PC-3 (cell line): ENCODE measurements at regions not wholly inside any gene's neighbourhood (a gene's known extent, or its start where the extent isn't known, plus 50 kb on each side); places are given as distances from the start of the nearest gene placed in this dataset.

Experiments
- EZH2 ChIP-seq: fragments of 300-600 bp; sonication (generic); IDR thresholded peaks from one replicate; pipeline ENCODE4 v1.6.1; 2017; ENCODE audit warnings: antibody characterized with exemption, mild to moderate bottlenecking, low read length; ENCODE audit not compliant: unreplicated experiment
- EZH2phosphoT487 ChIP-seq: fragments of 300-600 bp; sonication (generic); IDR thresholded peaks from 2 replicates; pipeline ENCODE4 v1.6.1; 2018; ENCODE audit warnings: mild to moderate bottlenecking, antibody characterized with exemption, low read length, borderline replicate concordance
- TF ChIP-seq, protein P1 (sequence below): fragments of 300-600 bp; sonication (generic); conservative IDR thresholded peaks from 2 replicates; pipeline ENCODE4 v1.5.1; 2017; ENCODE audit warnings: antibody characterized with exemption, low read depth, mild to moderate bottlenecking, low read length

DNA sequence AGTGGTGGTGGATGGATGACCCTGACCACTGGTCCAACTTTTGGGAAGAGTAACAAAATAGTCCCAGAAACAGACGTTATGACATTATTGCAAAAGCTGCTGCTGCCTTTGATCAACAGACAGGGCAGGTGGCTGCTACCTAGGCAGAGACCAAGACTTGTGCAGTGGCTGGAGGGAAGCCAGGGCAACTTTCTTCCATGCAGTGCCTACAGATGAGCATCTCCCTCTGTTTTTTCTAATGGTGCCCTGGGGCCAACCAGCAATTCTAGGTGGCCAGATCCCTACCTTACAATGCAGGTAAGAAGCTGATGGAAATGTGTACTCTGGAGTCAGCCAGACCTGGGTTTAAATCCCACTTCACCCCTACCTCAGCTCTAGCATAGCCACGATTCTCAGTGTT, 283.1 kb upstream of the POU3F1 start:
- TF ChIP-seq, protein P1, sequence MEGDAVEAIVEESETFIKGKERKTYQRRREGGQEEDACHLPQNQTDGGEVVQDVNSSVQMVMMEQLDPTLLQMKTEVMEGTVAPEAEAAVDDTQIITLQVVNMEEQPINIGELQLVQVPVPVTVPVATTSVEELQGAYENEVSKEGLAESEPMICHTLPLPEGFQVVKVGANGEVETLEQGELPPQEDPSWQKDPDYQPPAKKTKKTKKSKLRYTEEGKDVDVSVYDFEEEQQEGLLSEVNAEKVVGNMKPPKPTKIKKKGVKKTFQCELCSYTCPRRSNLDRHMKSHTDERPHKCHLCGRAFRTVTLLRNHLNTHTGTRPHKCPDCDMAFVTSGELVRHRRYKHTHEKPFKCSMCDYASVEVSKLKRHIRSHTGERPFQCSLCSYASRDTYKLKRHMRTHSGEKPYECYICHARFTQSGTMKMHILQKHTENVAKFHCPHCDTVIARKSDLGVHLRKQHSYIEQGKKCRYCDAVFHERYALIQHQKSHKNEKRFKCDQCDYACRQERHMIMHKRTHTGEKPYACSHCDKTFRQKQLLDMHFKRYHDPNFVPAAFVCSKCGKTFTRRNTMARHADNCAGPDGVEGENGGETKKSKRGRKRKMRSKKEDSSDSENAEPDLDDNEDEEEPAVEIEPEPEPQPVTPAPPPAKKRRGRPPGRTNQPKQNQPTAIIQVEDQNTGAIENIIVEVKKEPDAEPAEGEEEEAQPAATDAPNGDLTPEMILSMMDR = no peak
- no peak for TF ChIP-seq EZH2
- TF ChIP-seq EZH2phosphoT487 = no peak
